K562 (cell line): ENCODE measurements at regions not wholly inside any gene's neighbourhood (a gene's known extent, or its start where the extent isn't known, plus 50 kb on each side); places are given as distances from the start of the nearest gene placed in this dataset.

Experiments
- CBX5 ChIP-seq: IDR thresholded peaks from 2 replicates; pipeline ENCODE4 v1.6.1; 2014; ENCODE audit warnings: low read depth, borderline replicate concordance
- CHD2 ChIP-seq: IDR thresholded peaks from 2 replicates; pipeline ENCODE4 v1.6.1; 2011; ENCODE audit warnings: low read depth, low read length
- LARP7 ChIP-seq: fragments of 450-650 bp; IDR thresholded peaks from 2 replicates; pipeline ENCODE4 v1.6.1; 2016
- MCM7 ChIP-seq, 2 experiments: fragments of 450-650 bp; IDR thresholded peaks; 2 replicates each; pipeline ENCODE4 v1.6.1; 2016 to 2018
- POLR2A ChIP-seq: fragments of 450-650 bp; conservative IDR thresholded peaks from 2 replicates; pipeline ENCODE4 v1.6.1; 2016
- RAD21 ChIP-seq, 2 experiments: fragments of 250-450 bp in 1 of 2; fragments of 450-650 bp in 1 of 2; sonication (Bioruptor Pico) in 1 of 2; formaldehyde crosslinking in 1 of 2; IDR thresholded peaks in 1 of 2; conservative IDR thresholded peaks in 1 of 2; 2 replicates each; pipeline versions ENCODE4 v1.4.0 to v1.8.0; 2020 to 2022; ENCODE audit warnings: mild to moderate bottlenecking in 2 of 2, moderate library complexity in 1 of 2
- RFX5 ChIP-seq: IDR thresholded peaks from 2 replicates; pipeline ENCODE4 v1.6.1; 2011; ENCODE audit warnings: low read depth, mild to moderate bottlenecking, improper control_type of control experiment, low read length
- TEAD1 ChIP-seq, 2 experiments: fragments of 450-650 bp in 1 of 2; sonication (generic) in 1 of 2; formaldehyde crosslinking; IDR thresholded peaks; 2 replicates each; pipeline versions ENCODE4 v1.4.0 to v1.8.0; 2020 to 2022; ENCODE audit warnings: mild to moderate bottlenecking in 2 of 2, missing genetic modification reagents in 1 of 2
- ZNF24 ChIP-seq: fragments of 450-650 bp; IDR thresholded peaks from 2 replicates; pipeline ENCODE4 v1.6.1; 2016
- ZSCAN29 ChIP-seq: fragments of 450-650 bp; IDR thresholded peaks from 2 replicates; pipeline ENCODE4 v1.6.1; 2017
- TF ChIP-seq, protein P1 (sequence below), 3 experiments: IDR thresholded peaks in 2 of 3; conservative IDR thresholded peaks in 1 of 3; 2 replicates each; pipeline ENCODE4 v1.5.1; 2011 to 2012; ENCODE audit warnings: low read length in 3 of 3, mild to moderate bottlenecking in 3 of 3, control low read depth in 2 of 3, improper control_type of control experiment in 1 of 3, inconsistent platforms in 1 of 3, low read depth in 1 of 3, mixed read lengths in 1 of 3, moderate library complexity in 1 of 3; ENCODE audit not compliant: insufficient read depth in 2 of 3
- TF ChIP-seq, protein P2 (sequence below): fragments of 250-450 bp; sonication (Bioruptor Pico); IDR thresholded peaks from 2 replicates; pipeline ENCODE4 v1.4.0; 2020; ENCODE audit warnings: mild to moderate bottlenecking, moderate library complexity

DNA sequence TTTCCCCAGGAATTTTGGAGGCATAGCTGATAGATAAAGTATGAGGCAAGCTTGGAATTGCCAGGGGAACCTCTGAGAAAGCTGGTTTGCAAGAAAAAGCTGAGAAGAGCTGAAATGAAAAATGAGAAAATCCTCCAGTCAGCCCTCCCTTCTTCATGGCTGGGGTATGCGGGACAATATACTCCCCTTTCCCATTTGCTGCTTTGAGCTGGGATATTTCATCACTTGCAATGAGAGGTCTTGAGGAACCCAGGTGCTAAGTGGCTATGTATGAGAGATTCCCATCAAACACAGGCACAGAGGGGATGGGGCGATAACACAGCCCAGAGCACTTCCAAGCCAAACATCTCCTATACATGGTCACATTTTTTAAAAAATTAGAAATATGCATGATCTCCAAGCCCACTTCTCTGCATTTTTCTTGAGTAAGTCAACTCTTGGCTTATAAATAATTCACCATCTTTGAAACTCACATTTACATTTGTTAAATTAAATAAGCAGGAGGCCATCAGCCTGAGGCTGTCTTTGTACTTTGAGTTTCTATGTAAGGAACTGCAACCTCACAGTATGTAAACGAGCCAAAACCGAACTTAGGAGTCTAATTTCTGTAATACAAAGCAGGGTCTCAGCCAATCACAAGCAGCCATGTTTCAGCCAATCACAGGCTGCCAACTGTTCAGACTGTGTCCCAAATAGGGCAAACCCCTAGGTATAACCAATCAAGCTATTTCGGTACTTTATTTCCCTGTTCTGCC is 983.6 kb upstream of the NR2F2 start:
- TF ChIP-seq POLR2A = no peak
- TF ChIP-seq, protein P1, sequence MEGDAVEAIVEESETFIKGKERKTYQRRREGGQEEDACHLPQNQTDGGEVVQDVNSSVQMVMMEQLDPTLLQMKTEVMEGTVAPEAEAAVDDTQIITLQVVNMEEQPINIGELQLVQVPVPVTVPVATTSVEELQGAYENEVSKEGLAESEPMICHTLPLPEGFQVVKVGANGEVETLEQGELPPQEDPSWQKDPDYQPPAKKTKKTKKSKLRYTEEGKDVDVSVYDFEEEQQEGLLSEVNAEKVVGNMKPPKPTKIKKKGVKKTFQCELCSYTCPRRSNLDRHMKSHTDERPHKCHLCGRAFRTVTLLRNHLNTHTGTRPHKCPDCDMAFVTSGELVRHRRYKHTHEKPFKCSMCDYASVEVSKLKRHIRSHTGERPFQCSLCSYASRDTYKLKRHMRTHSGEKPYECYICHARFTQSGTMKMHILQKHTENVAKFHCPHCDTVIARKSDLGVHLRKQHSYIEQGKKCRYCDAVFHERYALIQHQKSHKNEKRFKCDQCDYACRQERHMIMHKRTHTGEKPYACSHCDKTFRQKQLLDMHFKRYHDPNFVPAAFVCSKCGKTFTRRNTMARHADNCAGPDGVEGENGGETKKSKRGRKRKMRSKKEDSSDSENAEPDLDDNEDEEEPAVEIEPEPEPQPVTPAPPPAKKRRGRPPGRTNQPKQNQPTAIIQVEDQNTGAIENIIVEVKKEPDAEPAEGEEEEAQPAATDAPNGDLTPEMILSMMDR (IDR thresholded peaks at IDR 0.05 in 2 of 3, conservative IDR thresholded peaks at IDR 0.05 in 1 of 3; ENCODE audit: insufficient read depth in 2 of 3, low read depth in 1 of 3, low read length in 3 of 3) = no peak
- no peak for TF ChIP-seq ZSCAN29
- no peak for TF ChIP-seq TEAD1 (CRISPR knock-in tag; IDR thresholded peaks at IDR 0.05)
- TF ChIP-seq RAD21 (CRISPR knock-in tag; conservative IDR thresholded peaks at IDR 0.05 in 1 of 2, IDR thresholded peaks at IDR 0.05 in 1 of 2) = no peak
- no peak for TF ChIP-seq ZNF24
- no peak for TF ChIP-seq CBX5
- no peak for TF ChIP-seq LARP7
- no peak for TF ChIP-seq CHD2
- TF ChIP-seq, protein P2, sequence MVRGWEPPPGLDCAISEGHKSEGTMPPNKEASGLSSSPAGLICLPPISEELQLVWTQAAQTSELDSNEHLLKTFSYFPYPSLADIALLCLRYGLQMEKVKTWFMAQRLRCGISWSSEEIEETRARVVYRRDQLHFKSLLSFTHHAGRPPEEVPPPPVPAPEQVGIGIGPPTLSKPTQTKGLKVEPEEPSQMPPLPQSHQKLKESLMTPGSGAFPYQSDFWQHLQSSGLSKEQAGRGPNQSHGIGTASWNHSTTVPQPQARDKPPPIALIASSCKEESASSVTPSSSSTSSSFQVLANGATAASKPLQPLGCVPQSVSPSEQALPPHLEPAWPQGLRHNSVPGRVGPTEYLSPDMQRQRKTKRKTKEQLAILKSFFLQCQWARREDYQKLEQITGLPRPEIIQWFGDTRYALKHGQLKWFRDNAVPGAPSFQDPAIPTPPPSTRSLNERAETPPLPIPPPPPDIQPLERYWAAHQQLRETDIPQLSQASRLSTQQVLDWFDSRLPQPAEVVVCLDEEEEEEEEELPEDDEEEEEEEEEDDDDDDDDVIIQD = no peak
- no peak for TF ChIP-seq RFX5
- no peak for TF ChIP-seq MCM7 (IDR thresholded peaks at IDR 0.05)
